Endodermal cell (in vitro differentiated cells): ENCODE measurements at regions not wholly inside any gene's neighbourhood (a gene's known extent, or its start where the extent isn't known, plus 50 kb on each side); places are given as distances from the start of the nearest gene placed in this dataset.

Source experiments
- DNase-seq: peaks from one replicate; pipeline ENCODE4 v3.0.0-alpha.2; 2017
- H3K27ac ChIP-seq: 2 replicates; pipeline ENCODE4 v1.5.1; 2013; ENCODE audit warnings: mild to moderate bottlenecking, low read depth, low read length, moderate library complexity
- H3K27me3 ChIP-seq: 2 replicates; pipeline ENCODE4 v1.6.1; 2013; ENCODE audit warnings: mild to moderate bottlenecking, low read length, moderate library complexity; ENCODE audit not compliant: insufficient read depth, control insufficient read depth, poor library complexity, severe bottlenecking
- H3K36me3 ChIP-seq: 2 replicates; pipeline ENCODE4 v1.7.0; 2013; ENCODE audit warnings: mild to moderate bottlenecking, low read length, moderate library complexity; ENCODE audit not compliant: control insufficient read depth, insufficient read depth
- H3K4me1 ChIP-seq: one replicate; pipeline ENCODE4 v1.7.0; 2013; ENCODE audit warnings: low read length; ENCODE audit not compliant: control insufficient read depth, insufficient read depth
- H3K4me3 ChIP-seq: 2 replicates; pipeline ENCODE4 v1.5.1; 2013; ENCODE audit warnings: mild to moderate bottlenecking, low read length, moderate library complexity
- H3K9ac ChIP-seq: 2 replicates; pipeline ENCODE4 v1.6.1; 2013; ENCODE audit warnings: mild to moderate bottlenecking, low read length, moderate library complexity; ENCODE audit not compliant: poor library complexity, severe bottlenecking; ENCODE audit errors: extremely low read depth
- H3K9me3 ChIP-seq: 2 replicates; pipeline ENCODE4 v1.6.1; 2013; ENCODE audit warnings: mild to moderate bottlenecking, low read length, moderate library complexity; ENCODE audit not compliant: control insufficient read depth
- H3K27ac Mint-ChIP-seq: 2 replicates; pipeline ENCODE4 v1.8.0; 2020; ENCODE audit warnings: mixed read lengths
- H3K27me3 Mint-ChIP-seq: 2 replicates; pipeline ENCODE4 v1.8.0; 2021; ENCODE audit warnings: mild to moderate bottlenecking, mixed read lengths; ENCODE audit not compliant: insufficient read depth
- H3K36me3 Mint-ChIP-seq: 2 replicates; pipeline ENCODE4 v1.8.0; 2020; ENCODE audit warnings: low read depth, mixed read lengths
- H3K4me1 Mint-ChIP-seq: 2 replicates; pipeline ENCODE4 v1.8.0; 2020; ENCODE audit warnings: mixed read lengths
- H3K4me3 Mint-ChIP-seq: 2 replicates; pipeline ENCODE4 v1.8.0; 2020; ENCODE audit warnings: mild to moderate bottlenecking, moderate library complexity, mixed read lengths
- H3K9me3 Mint-ChIP-seq: 2 replicates; pipeline ENCODE4 v1.8.0; 2020; ENCODE audit warnings: mild to moderate bottlenecking, mixed read lengths
- WGBS, 2 experiments: methylation state at CpG; one replicate each; pipeline versions ENCODE4 v1.1.5 to v1.1.7; 2013; ENCODE audit warnings: missing lambda C conversion rate in 2 of 2, mixed read lengths in 1 of 2; ENCODE audit not compliant: insufficient coverage in 1 of 2, insufficient read length in 1 of 2; 5-methylcytosine and 5-hydroxymethylcytosine counted together
- TF ChIP-seq, protein P1 (sequence below): fragments of 200-600 bp; sonication (generic); conservative IDR thresholded peaks from 2 replicates; pipeline ENCODE4 v1.5.0; 2021; ENCODE audit warnings: antibody characterized with exemption, mild to moderate bottlenecking

DNA sequence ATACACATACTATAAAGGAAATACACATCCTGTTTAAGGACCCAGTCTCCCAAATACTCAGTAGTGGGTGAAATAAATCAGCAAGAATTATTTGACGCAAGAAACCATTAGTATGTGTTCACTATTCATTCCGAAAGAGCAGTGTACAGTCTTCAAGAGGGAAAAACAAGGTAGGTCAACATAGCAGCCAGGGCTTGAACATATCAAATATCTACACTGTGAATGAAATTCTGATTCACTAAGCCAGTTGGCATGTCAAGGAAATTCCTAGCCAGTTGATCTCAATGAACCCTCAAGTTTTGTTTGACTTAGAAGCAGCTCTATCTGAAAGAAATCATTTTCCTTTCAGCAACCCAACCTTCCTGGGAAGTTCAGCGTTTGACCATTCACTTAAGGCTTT lies 99.0 kb downstream of the CNTN3 start:
- no peak for DNase-seq
- Histone ChIP-seq H3K9ac (no peak overlapping the region), H3K36me3 (no peaks in the 10 kb centered on the region), H3K9me3 (no peaks in the 10 kb centered on the region), H3K4me1 (no peaks in the 10 kb centered on the region), H3K4me3 (no peak overlapping the region), H3K27ac (no peak overlapping the region), H3K27me3 (no peaks in the 10 kb centered on the region)
- H3K36me3 Mint-ChIP-seq: no peaks in the 10 kb centered on the region
- H3K27me3 Mint-ChIP-seq: no peaks in the 10 kb centered on the region
- H3K4me3 Mint-ChIP-seq: no peak overlapping the region
- TF ChIP-seq, protein P1, sequence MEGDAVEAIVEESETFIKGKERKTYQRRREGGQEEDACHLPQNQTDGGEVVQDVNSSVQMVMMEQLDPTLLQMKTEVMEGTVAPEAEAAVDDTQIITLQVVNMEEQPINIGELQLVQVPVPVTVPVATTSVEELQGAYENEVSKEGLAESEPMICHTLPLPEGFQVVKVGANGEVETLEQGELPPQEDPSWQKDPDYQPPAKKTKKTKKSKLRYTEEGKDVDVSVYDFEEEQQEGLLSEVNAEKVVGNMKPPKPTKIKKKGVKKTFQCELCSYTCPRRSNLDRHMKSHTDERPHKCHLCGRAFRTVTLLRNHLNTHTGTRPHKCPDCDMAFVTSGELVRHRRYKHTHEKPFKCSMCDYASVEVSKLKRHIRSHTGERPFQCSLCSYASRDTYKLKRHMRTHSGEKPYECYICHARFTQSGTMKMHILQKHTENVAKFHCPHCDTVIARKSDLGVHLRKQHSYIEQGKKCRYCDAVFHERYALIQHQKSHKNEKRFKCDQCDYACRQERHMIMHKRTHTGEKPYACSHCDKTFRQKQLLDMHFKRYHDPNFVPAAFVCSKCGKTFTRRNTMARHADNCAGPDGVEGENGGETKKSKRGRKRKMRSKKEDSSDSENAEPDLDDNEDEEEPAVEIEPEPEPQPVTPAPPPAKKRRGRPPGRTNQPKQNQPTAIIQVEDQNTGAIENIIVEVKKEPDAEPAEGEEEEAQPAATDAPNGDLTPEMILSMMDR: no peak
- no peak overlapping the region for H3K27ac Mint-ChIP-seq
- WGBS, 2 experiments: 93 to 96% methylated on average over 3 of the region's 3 CpGs
- no peaks in the 10 kb centered on the region for H3K9me3 Mint-ChIP-seq
- H3K4me1 Mint-ChIP-seq: peaks cover 4% of the 10 kb centered on the region

DNA sequence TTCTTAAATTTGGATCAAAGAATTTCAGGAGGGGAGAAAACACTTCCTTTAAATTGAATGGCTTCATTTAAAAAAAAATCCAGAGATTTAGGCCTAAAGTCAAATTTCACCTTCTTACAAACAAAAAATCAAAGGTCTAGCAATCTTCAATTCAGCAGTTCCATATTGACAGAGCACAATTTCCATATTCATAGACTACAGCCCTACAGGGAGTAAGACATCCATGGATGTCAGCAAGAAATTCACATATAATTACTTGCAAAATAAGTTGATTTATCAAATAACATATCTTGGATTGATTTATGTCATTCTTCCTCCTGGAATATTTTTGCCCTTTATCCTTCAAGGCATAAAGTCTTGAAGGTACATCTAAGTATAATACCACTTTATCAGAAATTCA lies 103.4 kb downstream of the CNTN3 start:
- Histone ChIP-seq H3K27me3 (no peaks in the 10 kb centered on the region), H3K4me3 (no peak overlapping the region), H3K4me1 (no peaks in the 10 kb centered on the region), H3K9ac (no peak overlapping the region), H3K27ac (no peak overlapping the region), H3K9me3 (no peaks in the 10 kb centered on the region), H3K36me3 (no peaks in the 10 kb centered on the region)
- no peaks in the 10 kb centered on the region for H3K9me3 Mint-ChIP-seq
- no peak for DNase-seq
- no peaks in the 10 kb centered on the region for H3K27me3 Mint-ChIP-seq
- TF ChIP-seq, protein P1: no peak
- no peak overlapping the region for H3K4me3 Mint-ChIP-seq
- H3K27ac Mint-ChIP-seq: no peak overlapping the region
- no peaks in the 10 kb centered on the region for H3K36me3 Mint-ChIP-seq
- H3K4me1 Mint-ChIP-seq: peaks cover 12% of the 10 kb centered on the region

DNA sequence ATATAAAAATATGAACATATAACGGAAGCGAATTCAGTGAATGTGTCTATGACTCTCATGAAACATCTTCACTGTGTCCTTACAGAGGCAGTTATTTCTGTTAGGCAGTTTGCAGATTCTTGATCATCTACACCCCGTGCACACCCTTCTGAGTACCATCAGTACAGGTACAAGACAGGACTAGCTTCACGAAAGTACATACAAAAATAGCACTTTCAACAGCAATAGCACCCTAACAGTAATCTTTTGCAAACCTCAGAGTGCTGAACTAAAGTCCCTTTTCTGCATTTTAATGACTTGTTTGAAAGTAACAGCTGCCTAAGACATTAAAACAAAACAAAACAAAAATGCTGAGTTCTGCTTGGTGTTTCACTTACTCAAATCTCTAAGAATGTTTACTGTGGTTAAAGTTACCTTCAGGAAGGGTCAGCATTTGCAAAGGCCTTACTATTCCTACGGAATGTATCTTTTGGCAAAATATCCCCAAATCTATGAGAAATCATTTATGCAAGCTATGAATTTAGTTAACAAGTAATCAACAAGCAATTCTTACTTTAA lies 104.1 kb downstream of the CNTN3 start:
- no peaks in the 10 kb centered on the region for H3K36me3 Mint-ChIP-seq
- Histone ChIP-seq H3K4me1 (no peaks in the 10 kb centered on the region), H3K27me3 (no peaks in the 10 kb centered on the region), H3K27ac (no peak overlapping the region), H3K4me3 (no peak overlapping the region), H3K9me3 (no peaks in the 10 kb centered on the region), H3K36me3 (no peaks in the 10 kb centered on the region), H3K9ac (no peak overlapping the region)
- H3K4me3 Mint-ChIP-seq: no peak overlapping the region
- DNase-seq: no peak
- peaks cover 12% of the 10 kb centered on the region for H3K4me1 Mint-ChIP-seq
- no peak overlapping the region for H3K27ac Mint-ChIP-seq
- 88 to 100% methylated on average over 1 to 5 of the region's 5 CpGs for WGBS, 2 experiments
- no peaks in the 10 kb centered on the region for H3K27me3 Mint-ChIP-seq
- no peaks in the 10 kb centered on the region for H3K9me3 Mint-ChIP-seq
- TF ChIP-seq, protein P1: no peak
